HepG2 (cell line): ENCODE measurements at regions not wholly inside any gene's neighbourhood (a gene's known extent, or its start where the extent isn't known, plus 50 kb on each side); places are given as distances from the start of the nearest gene placed in this dataset.

Source experiments
- ATAC-seq: fragments of 200-7000 bp; cut with Tn5 transposase; 3 replicates; pipeline ENCODE4 v1.9.1; 2020; ENCODE audit warnings: mild to moderate bottlenecking, moderate library complexity
- BruUV-seq: library from RNA; stranded (reverse); fragments of 400-500 nt; replicated peaks from 2 replicates; lab custom pipeline; 2021; lab: Mats Ljungman, UMichigan
- CTCF ChIA-PET: fragments of 300-600 bp; formaldehyde crosslinking; extraction: SDS; loops from one replicate; lab custom pipeline; 2021; ENCODE audit warnings: low total read pairs, inconsistent platforms, low intra/inter-chr PET ratio; lab: Yijun Ruan, JAX
- POLR2A ChIA-PET: fragments of 350-600 bp; sonication (Branson Sonifier 250); formaldehyde crosslinking; loops from one replicate; lab custom pipeline; 2020; ENCODE audit warnings: antibody characterized with exemption, inconsistent platforms; lab: Yijun Ruan, JAX
- DNase-seq: peaks from one replicate; pipeline ENCODE4 v3.0.0-alpha.2; 2015; ENCODE audit warnings: low spot score
- FAIRE-seq: peaks from 3 replicates; lab custom pipeline; 2011; peaks lifted over from hg19 to GRCh38; lab: Jason Lieb, UNC
- H2AFZ ChIP-seq: one replicate; pipeline ENCODE4 v1.6.1; 2011; ENCODE audit warnings: low read length, inconsistent platforms
- H3K27ac ChIP-seq: fragments of 300-600 bp; 3 replicates; pipeline ENCODE4 v1.8.0; 2011; ENCODE audit warnings: mixed run types, mild to moderate bottlenecking, mixed read lengths, low read length, inconsistent platforms; ENCODE audit not compliant: insufficient read depth; ENCODE audit errors: extremely low read length
- H3K27me3 ChIP-seq, 2 experiments: fragments of 200-600 bp in 1 of 2; 2 replicates in 1 of 2; 3 replicates in 1 of 2; pipeline versions ENCODE4 v1.6.0 to v1.8.0; 2011; ENCODE audit warnings: low read length in 2 of 2, mild to moderate bottlenecking in 2 of 2, moderate library complexity in 2 of 2, inconsistent platforms in 1 of 2; ENCODE audit not compliant: insufficient read depth in 2 of 2, control insufficient read depth in 1 of 2
- H3K36me3 ChIP-seq, 2 experiments: fragments of 200-600 bp in 1 of 2; replicated peaks in 1 of 2; 2 replicates in 1 of 2; 3 replicates in 1 of 2; pipeline versions ENCODE4 v1.5.1 to v1.8.0; 2011; ENCODE audit warnings: low read length in 2 of 2, inconsistent platforms in 1 of 2; ENCODE audit not compliant: insufficient read depth in 2 of 2, control insufficient read depth in 1 of 2
- H3K4me1 ChIP-seq: 2 replicates; pipeline ENCODE4 v1.5.1; 2012; ENCODE audit warnings: low read length, inconsistent platforms; ENCODE audit not compliant: insufficient read depth
- H3K4me2 ChIP-seq: 2 replicates; pipeline ENCODE4 v1.6.0; 2011; ENCODE audit warnings: low read depth, low read length, inconsistent platforms
- H3K4me3 ChIP-seq, 3 experiments: fragments of 200-600 bp in 1 of 3; sonication (generic), shearing (Covaris generic) in 1 of 3; replicated peaks in 1 of 3; 2 replicates each; pipeline ENCODE4 v1.5.1; 2011 to 2016; ENCODE audit warnings: low read length in 3 of 3, inconsistent platforms in 2 of 3, low read depth in 2 of 3, mild to moderate bottlenecking in 2 of 3, control low read depth in 1 of 3, mixed read lengths in 1 of 3; ENCODE audit not compliant: insufficient read depth in 1 of 3
- H3K79me2 ChIP-seq: one replicate; pipeline ENCODE4 v1.6.1; 2011; ENCODE audit warnings: low read length, inconsistent platforms; ENCODE audit not compliant: insufficient read depth
- H3K9ac ChIP-seq: 2 replicates; pipeline ENCODE4 v1.6.0; 2011; ENCODE audit warnings: mild to moderate bottlenecking, low read depth, low read length, inconsistent platforms; ENCODE audit not compliant: insufficient read depth
- H3K9me3 ChIP-seq: 2 replicates; pipeline ENCODE4 v1.5.1; 2012; ENCODE audit warnings: mild to moderate bottlenecking, low read length
- H4K20me1 ChIP-seq: 2 replicates; pipeline ENCODE4 v1.6.0; 2011; ENCODE audit warnings: inconsistent platforms, mild to moderate bottlenecking, low read length, moderate library complexity; ENCODE audit not compliant: insufficient read depth
- KDM1A ChIP-seq: IDR thresholded peaks from 2 replicates; pipeline ENCODE4 v1.6.1; 2016; ENCODE audit warnings: missing compliant biosample characterization
- LRRFIP1 ChIP-seq: sonication (generic); formaldehyde crosslinking; conservative IDR thresholded peaks from 2 replicates; pipeline ENCODE4 v1.4.0; 2020; ENCODE audit warnings: missing genetic modification reagents
- NFYB ChIP-seq: sonication (generic); formaldehyde crosslinking; IDR thresholded peaks from 2 replicates; pipeline ENCODE4 v1.4.0; 2020; ENCODE audit warnings: missing genetic modification reagents
- PCBP2 ChIP-seq: fragments of 200-400 bp; formaldehyde crosslinking; optimal IDR thresholded peaks from 2 replicates; pipeline ENCODE3; 2018; ENCODE audit warnings: low read length, low read depth; ENCODE audit not compliant: poor library complexity, severe bottlenecking
- PITX1 ChIP-seq: sonication (generic); formaldehyde crosslinking; IDR thresholded peaks from 2 replicates; pipeline ENCODE4 v1.5.1; 2020; ENCODE audit warnings: mild to moderate bottlenecking, missing genetic modification reagents
- PRMT3 ChIP-seq: sonication (generic); formaldehyde crosslinking; IDR thresholded peaks from 2 replicates; pipeline ENCODE4 v1.8.1; 2022; ENCODE audit warnings: low read depth, mild to moderate bottlenecking, moderate library complexity, missing genetic modification reagents, borderline replicate concordance
- RXRA ChIP-seq: sonication (generic); formaldehyde crosslinking; IDR thresholded peaks from 2 replicates; pipeline ENCODE4 v1.5.1; 2020; ENCODE audit warnings: missing genetic modification reagents
- SIN3B ChIP-seq: fragments of 150-350 bp; IDR thresholded peaks from 2 replicates; pipeline ENCODE4 v1.6.1; 2014; ENCODE audit warnings: low read length
- SIX1 ChIP-seq: sonication (generic); formaldehyde crosslinking; IDR thresholded peaks from 2 replicates; pipeline ENCODE4 v1.4.0; 2020; ENCODE audit warnings: missing genetic modification reagents, borderline replicate concordance
- TBL1XR1 ChIP-seq: fragments of 150-350 bp; IDR thresholded peaks from 2 replicates; pipeline ENCODE4 v1.6.1; 2014; ENCODE audit warnings: borderline replicate concordance, low read length; ENCODE audit not compliant: partially characterized antibody
- ZNF101 ChIP-seq: sonication (generic); formaldehyde crosslinking; IDR thresholded peaks from 2 replicates; pipeline ENCODE4 v1.4.0; 2020; ENCODE audit warnings: mild to moderate bottlenecking, low read depth, missing genetic modification reagents, borderline replicate concordance
- ZNF12 ChIP-seq: sonication (generic); formaldehyde crosslinking; IDR thresholded peaks from 2 replicates; pipeline ENCODE4 v1.5.0; 2020; ENCODE audit warnings: missing genetic modification reagents
- WGBS: methylation state at CpG from one replicate; pipeline ENCODE4 v1.1.6; 2017; ENCODE audit warnings: low lambda C conversion rate; 5-methylcytosine and 5-hydroxymethylcytosine counted together
- in situ Hi-C: cut with HindIII; loops from 2 replicates; pipeline ENCODE4 v1.10.0; 2017; ENCODE audit warnings: low pct_unique_long_range_greater_than_20kb; ENCODE audit not compliant: extremely low pct_ligation_motif_present
- intact Hi-C: fragments of 100-400 bp; cut with micrococcal nuclease; formaldehyde crosslinking; loops from one replicate; pipeline ENCODE4 v1.10.0; 2022; ENCODE audit not compliant: unreplicated experiment

GRCh38 chr13:73306688-73307087 is 247.9 kb downstream of the KLF5 start:
- Histone ChIP-seq H2AFZ (no peak overlapping the region), H3K9me3 (no peaks in the 10 kb centered on the region), H3K4me3 (no peak overlapping the region), H4K20me1 (no peaks in the 10 kb centered on the region), H3K27ac (no peak overlapping the region), H3K4me2 (no peak overlapping the region), H3K36me3 (no peaks in the 10 kb centered on the region), H3K79me2 (no peaks in the 10 kb centered on the region), H3K4me1 (no peaks in the 10 kb centered on the region), H3K27me3 (no peaks in the 10 kb centered on the region)
- POLR2A ChIA-PET, result no interaction called here
- DNase-seq (no peak), FAIRE-seq (no peak), ATAC-seq (no peak)
- no TSS peak for BruUV-seq
- CTCF ChIA-PET, result no interaction called here
- in situ Hi-C loops (no loop called here), intact Hi-C loops (no loop called here)
- WGBS, result 54% methylated on average over 1 of the region's 1 CpG
- TF ChIP-seq KDM1A (no peak), ZNF12 (CRISPR knock-in tag) (peak; percentile 67; the same call in 1 of the 2 replicates)
- TF ChIP-seq, all 625 proteins: peak for 1
- no peak overlapping the region for H3K9ac ChIP-seq

GRCh38 chr13:73304442-73304841 is 245.6 kb downstream of the KLF5 start:
- Histone ChIP-seq H3K79me2 (no peaks in the 10 kb centered on the region), H3K36me3 (no peaks in the 10 kb centered on the region), H3K9ac (no peak overlapping the region), H4K20me1 (no peaks in the 10 kb centered on the region), H3K4me1 (no peaks in the 10 kb centered on the region), H3K27ac (no peak overlapping the region), H3K4me3 (no peak overlapping the region), H3K9me3 (no peaks in the 10 kb centered on the region), H2AFZ (no peak overlapping the region), H3K27me3 (no peaks in the 10 kb centered on the region), H3K4me2 (no peak overlapping the region)
- FAIRE-seq (no peak), DNase-seq (no peak), ATAC-seq (no peak)
- intact Hi-C loops, result no loop called here
- no TSS peak for BruUV-seq
- POLR2A ChIA-PET, result no interaction called here
- TF ChIP-seq PRMT3 (CRISPR knock-in tag) (no peak), PCBP2 (no peak), RXRA (CRISPR knock-in tag) (no peak), LRRFIP1 (CRISPR knock-in tag) (no peak), TBL1XR1 (no peak), SIN3B (no peak), ZNF101 (no peak), NFYB (no peak), PITX1 (CRISPR knock-in tag) (no peak), SIX1 (no peak)
- WGBS, result 20% methylated on average over 2 of the region's 2 CpGs
- in situ Hi-C loops, result no loop called here
- CTCF ChIA-PET, result no interaction called here
